IMR-90 (cell line): ENCODE measurements at regions not wholly inside any gene's neighbourhood (a gene's known extent, or its start where the extent isn't known, plus 50 kb on each side); places are given as distances from the start of the nearest gene placed in this dataset.

Source experiments
- ATAC-seq: fragments of 200-7000 bp; cut with Tn5 transposase; 2 replicates; pipeline ENCODE4 v1.9.1; 2020; ENCODE audit warnings: low read depth, mild to moderate bottlenecking, moderate library complexity
- BruUV-seq: library from RNA; stranded (reverse); fragments of 400-500 nt; replicated peaks from 2 replicates; lab custom pipeline; 2021; lab: Mats Ljungman, UMichigan
- CTCF ChIA-PET: fragments of 300-600 bp; formaldehyde crosslinking; extraction: SDS; loops from one replicate; lab custom pipeline; 2021; ENCODE audit warnings: antibody characterized with exemption; lab: Yijun Ruan, JAX
- POLR2A ChIA-PET: fragments of 300-600 bp; sonication (Branson Sonifier 250); formaldehyde crosslinking; loops from one replicate; lab custom pipeline; 2022; ENCODE audit warnings: antibody characterized with exemption; ENCODE audit not compliant: unreplicated experiment; lab: Charles Lee
- DNase-seq: peaks from one replicate; pipeline ENCODE4 v3.0.0; 2013
- H2AFZ ChIP-seq: replicated peaks from 2 replicates; pipeline ENCODE3; 2013; ENCODE audit warnings: low read length, mild to moderate bottlenecking; ENCODE audit not compliant: poor library complexity
- H2AK5ac ChIP-seq: 2 replicates; pipeline ENCODE4 v1.6.1; 2013; ENCODE audit warnings: low read depth, low read length, inconsistent platforms
- H2AK9ac ChIP-seq: replicated peaks from 2 replicates; pipeline ENCODE3; 2013; ENCODE audit warnings: mild to moderate bottlenecking, low read depth, low read length, moderate library complexity; ENCODE audit not compliant: poor library complexity
- H2BK120ac ChIP-seq: 2 replicates; pipeline ENCODE4 v1.6.1; 2013; ENCODE audit warnings: low read depth, low read length, inconsistent platforms
- H2BK15ac ChIP-seq: 3 replicates; pipeline ENCODE4 v1.6.1; 2013; ENCODE audit warnings: low read depth, low read length, inconsistent platforms
- H2BK20ac ChIP-seq: 2 replicates; pipeline ENCODE4 v1.6.1; 2013; ENCODE audit warnings: low read depth, mild to moderate bottlenecking, inconsistent platforms, low read length, moderate library complexity
- H2BK5ac ChIP-seq: 2 replicates; pipeline ENCODE4 v1.6.1; 2013; ENCODE audit warnings: mild to moderate bottlenecking, low read depth, low read length, inconsistent platforms; ENCODE audit not compliant: poor library complexity, severe bottlenecking
- H3K14ac ChIP-seq: replicated peaks from 2 replicates; pipeline ENCODE4 v1.6.1; 2013; ENCODE audit warnings: low read depth, low read length, inconsistent platforms
- H3K18ac ChIP-seq: 2 replicates; pipeline ENCODE4 v1.6.1; 2013; ENCODE audit warnings: low read depth, low read length, control low read depth
- H3K23ac ChIP-seq: 2 replicates; pipeline ENCODE4 v1.6.1; 2013; ENCODE audit warnings: low read depth, low read length, inconsistent platforms
- H3K27ac ChIP-seq: 2 replicates; pipeline ENCODE4 v1.5.1; 2013; ENCODE audit warnings: mild to moderate bottlenecking, control low read depth, low read length; ENCODE audit not compliant: insufficient read depth
- H3K27me3 ChIP-seq: 2 replicates; pipeline ENCODE4 v1.6.1; 2013; ENCODE audit warnings: low read length; ENCODE audit not compliant: control insufficient read depth, insufficient read depth
- H3K36me3 ChIP-seq: 2 replicates; pipeline ENCODE4 v1.6.1; 2013; ENCODE audit warnings: low read length, mixed read lengths; ENCODE audit not compliant: control insufficient read depth, insufficient read depth
- H3K4ac ChIP-seq: 2 replicates; pipeline ENCODE4 v1.6.1; 2013; ENCODE audit warnings: low read depth, low read length, inconsistent platforms
- H3K4me1 ChIP-seq: 2 replicates; pipeline ENCODE4 v1.6.1; 2013; ENCODE audit warnings: low read length, mixed read lengths; ENCODE audit not compliant: control insufficient read depth, insufficient read depth
- H3K4me2 ChIP-seq: 2 replicates; pipeline ENCODE4 v1.6.1; 2013; ENCODE audit warnings: low read depth, mild to moderate bottlenecking, control low read depth, low read length, moderate library complexity
- H3K4me3 ChIP-seq: 2 replicates; pipeline ENCODE4 v1.5.1; 2013; ENCODE audit warnings: low read depth, mild to moderate bottlenecking, control low read depth, low read length, moderate library complexity; ENCODE audit not compliant: insufficient read depth
- H3K56ac ChIP-seq: 2 replicates; pipeline ENCODE4 v1.6.1; 2013; ENCODE audit warnings: low read length, inconsistent platforms; ENCODE audit not compliant: insufficient read depth; ENCODE audit errors: extremely low read depth
- H3K79me1 ChIP-seq, 2 experiments: 2 replicates each; pipeline ENCODE4 v1.6.1; 2013; ENCODE audit warnings: low read length in 2 of 2, inconsistent platforms in 1 of 2, low read depth in 1 of 2
- H3K9ac ChIP-seq: 2 replicates; pipeline ENCODE4 v1.6.1; 2013; ENCODE audit warnings: low read depth, low read length, control low read depth
- H3K9me1 ChIP-seq: 2 replicates; pipeline ENCODE4 v1.6.1; 2013; ENCODE audit warnings: low read length, inconsistent platforms; ENCODE audit not compliant: insufficient read depth
- H3K9me3 ChIP-seq: 2 replicates; pipeline ENCODE4 v1.6.1; 2013; ENCODE audit warnings: low read length; ENCODE audit not compliant: control insufficient read depth, insufficient read depth
- H4K20me1 ChIP-seq: 2 replicates; pipeline ENCODE4 v1.6.1; 2013; ENCODE audit warnings: low read length, inconsistent platforms; ENCODE audit not compliant: insufficient read depth
- H4K5ac ChIP-seq: 2 replicates; pipeline ENCODE4 v1.6.1; 2013; ENCODE audit warnings: mild to moderate bottlenecking, low read depth, low read length, control low read depth
- H4K8ac ChIP-seq, 2 experiments: 2 replicates each; pipeline ENCODE4 v1.6.1; 2013; ENCODE audit warnings: low read depth in 2 of 2, low read length in 2 of 2, control low read depth in 1 of 2, inconsistent platforms in 1 of 2
- H4K91ac ChIP-seq: 2 replicates; pipeline ENCODE4 v1.6.1; 2013; ENCODE audit warnings: low read depth, low read length, inconsistent platforms; ENCODE audit not compliant: insufficient read depth
- BHLHE40 ChIP-seq: fragments of 150-350 bp; IDR thresholded peaks from 2 replicates; pipeline ENCODE4 v1.6.1; 2016; ENCODE audit warnings: mild to moderate bottlenecking, low read depth, low read length
- CEBPB ChIP-seq: IDR thresholded peaks from 2 replicates; pipeline ENCODE4 v1.6.1; 2012; ENCODE audit warnings: low read depth, low read length, improper control_type of control experiment
- MAFK ChIP-seq: IDR thresholded peaks from 2 replicates; pipeline ENCODE4 v1.6.1; 2012; ENCODE audit warnings: low read depth, low read length, improper control_type of control experiment
- MXI1 ChIP-seq: IDR thresholded peaks from 2 replicates; pipeline ENCODE4 v1.6.1; 2012; ENCODE audit warnings: low read depth, mild to moderate bottlenecking, low read length, moderate library complexity, borderline replicate concordance
- WGBS, 2 experiments: methylation state at CpG; one replicate each; pipeline versions ENCODE4 v1.1.5 to v1.1.7; 2013; ENCODE audit warnings: missing lambda C conversion rate in 2 of 2; ENCODE audit not compliant: insufficient read length in 1 of 2; ENCODE audit errors: extremely low coverage in 2 of 2; 5-methylcytosine and 5-hydroxymethylcytosine counted together
- dilution Hi-C: fragments of 300-500 bp; cut with HindIII; formaldehyde crosslinking; loops from one replicate; pipeline ENCODE4 v1.14.3; 2018; ENCODE audit warnings: low sequenced_read_pairs; ENCODE audit not compliant: unreplicated experiment
- in situ Hi-C: fragments of 300-500 bp; cut with MboI; formaldehyde crosslinking; loops from 3 replicates; pipeline ENCODE4 v1.14.3; 2019; ENCODE audit warnings: low sequenced_read_pairs, inconsistent platforms, mixed read lengths
- intact Hi-C: fragments of 100-400 bp; cut with micrococcal nuclease; formaldehyde crosslinking; loops from 2 replicates; pipeline ENCODE4 v1.10.0; 2022

- no peak overlapping the region for H4K91ac ChIP-seq
- H3K14ac ChIP-seq: no peak overlapping the region
- no peak overlapping the region for H3K18ac ChIP-seq
- H3K9me3 ChIP-seq: peaks cover 5% of the 10 kb centered on the region
- no peaks in the 10 kb centered on the region for H3K9me1 ChIP-seq
- no peaks in the 10 kb centered on the region for H3K27me3 ChIP-seq
- no peak overlapping the region for H2AK9ac ChIP-seq
- no peak overlapping the region for H2AFZ ChIP-seq
- H4K5ac ChIP-seq: no peak overlapping the region
- H2BK20ac ChIP-seq: no peak overlapping the region
- no peak overlapping the region for H3K56ac ChIP-seq
- H4K8ac ChIP-seq: no peak overlapping the region
- in situ Hi-C loops (no loop called here), intact Hi-C loops (no loop called here), dilution Hi-C loops (no loop called here)
- TF ChIP-seq BHLHE40 (no peak), MXI1 (no peak), CEBPB (no peak), MAFK (no peak)
- H3K23ac ChIP-seq: no peak overlapping the region
- ChIA-PET CTCF (no interaction called here), POLR2A (no interaction called here)
- no peak overlapping the region for H2BK15ac ChIP-seq
- no peak overlapping the region for H3K4me3 ChIP-seq
- no peak overlapping the region for H2AK5ac ChIP-seq
- H3K4me1 ChIP-seq: no peaks in the 10 kb centered on the region
- no peak overlapping the region for H2BK120ac ChIP-seq
- H3K4ac ChIP-seq: no peak overlapping the region
- no TSS peak for BruUV-seq
- DNase-seq (no peak), ATAC-seq (no peak)
- no peaks in the 10 kb centered on the region for H3K79me1 ChIP-seq
- no peak overlapping the region for H3K9ac ChIP-seq
- WGBS, 2 experiments: 49% methylated on average over 3 of the region's 5 CpGs; no CpG with 5 or more reads in 1 of the 2 experiments
- no peak overlapping the region for H2BK5ac ChIP-seq
- no peak overlapping the region for H3K4me2 ChIP-seq
- no peaks in the 10 kb centered on the region for H3K36me3 ChIP-seq
- H3K27ac ChIP-seq: no peak overlapping the region
- no peaks in the 10 kb centered on the region for H4K20me1 ChIP-seq
These were observed 881.3 kb upstream of the ATXN7L3B start for GRCh38 chr12:73656375-73656774.
